Activated CD4-positive, CD25-positive, alpha-beta regulatory T cell treated with anti-CD3 and anti-CD28 coated beads, Interleukin-2, amount 50 U/mL, for 24 hours (primary cell): ENCODE measurements at regions not wholly inside any gene's neighbourhood (a gene's known extent, or its start where the extent isn't known, plus 50 kb on each side); places are given as distances from the start of the nearest gene placed in this dataset.
"Not testable (repeated sequence)": the region's sequence is repeated elsewhere in the genome, so short reads cannot be mapped to it uniquely, and the experiment has no call there.

Source experiments
- ATAC-seq, 2 donors: fragments of 150-1000 bp; cut with Tn5 transposase; one replicate each; pipeline ENCODE4 v1.10.0; 2021; ENCODE audit warnings: mild to moderate bottlenecking in 1 of 2, moderate library complexity in 1 of 2

- no peak for ATAC-seq
These were observed 100.7 kb downstream of the SLC16A1 start for GRCh38 chr1:112855152-112855828.

DNA sequence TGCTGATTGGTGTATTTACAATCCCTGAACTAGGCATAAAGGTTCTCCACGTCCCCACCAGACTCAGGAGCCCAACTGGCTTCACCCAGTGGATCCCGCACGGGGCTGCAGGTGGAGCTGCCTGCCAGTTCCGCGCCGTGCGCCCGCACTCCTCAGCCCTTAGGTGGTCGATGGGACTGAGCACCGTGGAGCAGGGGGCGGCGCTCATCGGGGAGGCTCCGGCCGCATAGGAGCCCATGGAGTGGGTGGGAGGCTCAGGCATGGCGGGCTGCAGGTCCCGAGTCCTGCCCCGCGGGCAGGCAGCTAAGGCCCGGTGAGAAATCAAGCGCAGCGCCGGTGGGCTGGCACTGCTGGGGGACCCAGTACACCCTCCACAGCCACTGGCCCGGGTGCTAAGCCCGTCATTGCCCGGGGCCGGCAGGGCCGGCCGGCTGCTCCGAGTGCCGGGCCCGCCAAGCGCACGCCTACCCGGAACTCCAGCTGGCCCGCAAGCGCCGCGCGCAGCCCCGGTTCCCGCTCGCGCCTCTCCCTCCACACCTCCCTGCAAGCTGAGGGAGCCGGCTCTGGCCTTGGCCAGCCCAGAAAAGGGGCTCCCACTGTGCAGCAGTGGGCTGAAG, 101.5 kb downstream of the SLC16A1 start:
- ATAC-seq = not testable (repeated sequence)

GRCh38 chr1:112853915-112854314, 102.1 kb downstream of the SLC16A1 start:
- not testable (repeated sequence) for ATAC-seq

- ATAC-seq = no peak
These were observed 103.1 kb downstream of the SLC16A1 start for GRCh38 chr1:112852934-112853333.

DNA sequence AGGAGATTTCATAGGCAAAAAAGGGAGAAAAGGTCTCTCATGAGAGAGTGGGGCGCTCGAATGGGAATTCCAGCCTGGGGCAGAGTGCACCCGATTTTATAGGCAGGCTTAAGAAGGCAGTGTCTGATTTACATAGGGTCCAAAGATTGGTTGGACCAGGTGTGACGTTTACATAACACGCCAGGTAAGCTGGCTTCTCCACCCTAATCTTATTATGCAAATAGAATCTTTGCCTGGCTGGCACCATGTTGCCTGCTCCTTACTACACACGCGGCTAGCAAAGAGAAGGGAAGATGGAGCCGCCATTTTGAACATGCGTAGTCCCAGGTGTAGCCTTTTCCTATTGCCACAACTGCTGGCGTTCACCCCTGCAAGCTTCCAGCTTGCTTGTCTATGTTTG, 103.7 kb downstream of the SLC16A1 start:
- ATAC-seq = no peak

GRCh38 chr1:112850034-112850757, 105.8 kb downstream of the SLC16A1 start:
- ATAC-seq = no peak

DNA sequence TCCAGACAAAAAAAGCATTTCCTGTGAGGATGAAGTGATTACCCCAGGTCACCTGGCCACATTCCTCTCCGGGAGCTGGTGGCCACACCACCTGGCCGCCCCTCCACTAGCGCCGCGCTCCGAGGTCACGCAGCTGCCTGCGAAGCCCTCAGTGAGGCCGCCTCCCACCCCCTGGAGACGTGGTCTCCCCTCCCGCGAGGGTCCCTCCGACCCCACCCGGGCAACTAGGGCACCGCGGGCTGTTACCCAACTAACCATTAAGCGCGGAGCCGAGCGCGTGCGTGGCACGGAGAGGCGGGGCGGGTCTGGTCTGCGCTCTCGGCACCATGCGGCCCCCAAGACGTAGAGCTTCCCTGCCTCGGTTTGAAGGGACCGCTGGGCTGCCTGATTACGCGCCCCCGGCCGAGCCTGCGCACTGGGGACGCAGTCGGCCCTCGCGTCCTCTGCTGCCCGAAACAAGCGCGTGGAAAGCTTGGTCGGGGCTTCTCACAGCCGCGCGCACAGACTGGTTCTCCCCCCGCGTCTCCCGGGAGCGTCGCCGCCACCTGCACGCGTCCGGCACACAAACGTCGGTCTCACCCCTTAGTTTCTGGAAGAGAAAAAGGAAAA, 106.5 kb downstream of the SLC16A1 start:
- ATAC-seq = no peak

DNA sequence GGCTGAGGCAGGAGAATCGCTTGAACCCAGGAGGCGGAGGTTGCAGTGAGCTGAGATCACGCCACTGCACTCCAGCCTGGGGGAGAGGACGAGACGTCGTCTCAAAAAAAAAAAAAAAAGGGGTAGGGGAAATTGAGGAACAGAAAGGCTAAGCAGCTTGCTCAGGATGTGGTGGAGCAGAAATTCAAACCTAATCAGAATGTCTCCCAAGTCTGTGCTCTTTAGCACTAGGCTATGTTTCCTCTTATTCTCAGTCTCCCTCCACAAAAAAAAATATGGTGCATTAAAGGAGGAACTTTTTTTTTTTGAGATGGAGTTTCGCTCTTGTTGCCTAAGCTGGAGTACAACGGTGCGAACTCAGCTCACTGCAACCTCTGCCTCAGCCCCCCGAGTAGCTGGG, 114.2 kb downstream of the SLC16A1 start:
- ATAC-seq = no peak

DNA sequence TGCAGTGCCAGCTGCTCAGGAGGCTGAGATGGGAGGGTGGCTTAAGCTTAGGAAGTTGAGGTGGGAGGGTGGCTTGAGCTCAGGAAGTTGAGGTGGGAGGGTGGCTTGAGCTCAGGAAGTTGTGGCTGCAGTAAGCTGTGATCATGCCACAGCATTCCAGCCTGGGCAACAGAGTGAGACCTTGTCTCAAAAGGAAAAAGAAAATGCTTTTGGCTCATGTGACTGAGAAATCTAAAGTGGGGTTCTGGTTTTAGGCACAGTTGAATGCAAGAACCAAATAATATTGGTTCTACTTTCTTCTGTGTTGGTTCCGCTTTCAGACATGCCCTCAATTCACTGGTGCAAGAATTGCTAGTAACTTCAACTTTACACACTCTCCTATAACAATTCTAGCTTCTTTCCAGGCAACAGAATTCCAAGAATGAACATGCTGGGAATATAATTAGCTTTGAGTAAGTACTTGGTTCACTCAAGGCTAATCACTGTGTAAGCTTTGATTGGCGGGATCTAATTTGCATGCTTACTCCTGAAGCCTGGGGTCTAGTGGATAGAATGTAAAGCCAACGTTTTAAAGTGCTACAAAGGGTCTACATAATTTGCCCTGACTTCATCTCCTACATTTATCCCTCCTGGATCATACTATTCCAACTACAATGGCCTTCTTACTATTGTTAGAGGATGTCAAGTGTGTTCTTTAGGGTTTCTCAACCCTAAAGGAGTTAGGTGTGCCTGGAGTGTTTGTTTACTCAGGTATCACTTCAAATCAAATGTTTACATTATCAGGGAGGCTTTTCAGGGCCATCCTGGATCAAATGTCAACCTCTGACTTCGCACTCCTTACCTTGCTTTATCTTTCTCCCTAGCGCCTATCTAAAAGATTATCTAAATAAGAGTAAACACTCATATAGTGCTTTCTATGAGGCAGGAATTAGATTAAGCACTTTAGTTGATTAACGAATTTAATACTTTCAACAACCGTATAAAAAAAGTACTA, 115.1 kb downstream of the SLC16A1 start:
- ATAC-seq = no peak

GRCh38 chr1:112836642-112837041, 119.4 kb downstream of the SLC16A1 start:
- ATAC-seq = no peak

GRCh38 chr1:112833806-112834205, 118.7 kb upstream of the PPM1J start:
- ATAC-seq = no peak

DNA sequence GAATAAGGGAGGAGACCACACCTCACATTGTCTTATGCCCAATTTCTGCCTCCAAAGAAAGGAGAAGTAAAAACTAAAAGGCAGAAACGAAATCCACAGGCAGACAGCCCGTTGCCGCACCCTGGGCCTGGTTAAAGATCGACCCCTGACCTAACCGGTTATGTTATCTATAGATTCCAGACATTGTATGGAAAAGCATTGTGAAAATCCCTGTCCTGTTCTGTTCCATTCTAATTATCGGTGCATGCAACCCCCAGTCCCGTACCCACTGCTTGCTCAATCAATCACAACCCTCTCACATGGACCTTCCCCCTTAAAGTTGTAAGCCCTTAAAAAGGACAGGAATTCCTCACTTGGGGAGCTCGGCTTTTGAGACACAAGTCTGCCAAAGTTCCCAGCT, 117.1 kb upstream of the PPM1J start:
- ATAC-seq = not testable (repeated sequence)

- ATAC-seq = not testable (repeated sequence)
These were observed 114.6 kb upstream of the PPM1J start for GRCh38 chr1:112829691-112830090.

DNA sequence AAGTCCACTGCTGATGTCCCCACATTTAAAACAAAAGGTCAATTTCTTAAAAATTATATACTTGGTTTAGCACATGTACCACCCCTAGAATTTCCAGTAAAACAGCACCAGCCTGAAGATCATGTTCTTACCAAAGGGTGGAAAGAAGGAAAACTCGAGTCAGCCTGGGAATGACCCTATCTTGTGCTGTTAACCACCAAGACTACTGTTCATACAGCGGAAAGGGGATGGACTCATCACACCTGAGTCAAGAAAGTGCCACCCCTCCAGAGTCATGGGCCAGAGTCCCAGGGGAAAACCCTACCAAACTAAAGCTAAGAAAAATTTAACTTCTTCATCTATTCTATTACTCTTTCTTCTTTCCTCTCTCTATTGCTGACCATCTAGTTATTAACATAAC, 113.6 kb upstream of the PPM1J start:
- no peak for ATAC-seq

- ATAC-seq = not testable (repeated sequence)
These were observed 112.3 kb upstream of the PPM1J start for GRCh38 chr1:112827391-112827790.

DNA sequence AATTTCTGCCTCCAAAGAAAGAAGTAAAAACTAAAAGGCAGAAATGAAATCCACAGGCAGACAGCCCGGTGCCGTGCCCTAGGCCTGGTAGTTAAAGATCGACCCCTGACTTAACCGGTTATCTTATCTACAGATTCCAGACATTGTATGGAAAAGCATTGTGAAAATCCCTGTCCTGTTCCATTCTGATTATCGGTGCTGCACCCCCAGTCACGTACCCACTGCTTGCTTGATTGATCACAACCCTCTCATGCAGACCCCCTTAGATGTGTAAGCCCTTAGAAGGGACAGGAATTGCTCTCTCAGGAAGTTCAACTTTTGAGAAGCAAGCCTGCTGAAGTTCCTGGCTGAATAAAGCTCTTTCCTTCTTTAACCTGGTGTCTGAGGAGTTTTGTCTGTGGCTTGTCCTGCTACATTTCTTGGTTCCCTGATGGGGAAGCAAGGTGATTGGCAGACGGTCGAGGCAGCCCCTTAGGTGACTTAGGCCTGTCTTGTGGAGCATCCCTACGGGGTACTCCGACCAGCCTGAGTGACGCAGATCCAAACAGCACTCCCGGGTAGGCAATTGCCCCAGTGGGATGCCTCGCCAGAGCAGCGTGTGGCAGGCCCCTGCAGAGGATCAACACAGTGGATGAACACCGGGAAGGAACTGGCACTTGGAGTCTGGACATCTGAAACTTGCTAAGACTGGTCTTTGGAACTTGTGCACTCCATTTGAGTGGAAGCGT, 111.2 kb upstream of the PPM1J start:
- ATAC-seq = no peak

DNA sequence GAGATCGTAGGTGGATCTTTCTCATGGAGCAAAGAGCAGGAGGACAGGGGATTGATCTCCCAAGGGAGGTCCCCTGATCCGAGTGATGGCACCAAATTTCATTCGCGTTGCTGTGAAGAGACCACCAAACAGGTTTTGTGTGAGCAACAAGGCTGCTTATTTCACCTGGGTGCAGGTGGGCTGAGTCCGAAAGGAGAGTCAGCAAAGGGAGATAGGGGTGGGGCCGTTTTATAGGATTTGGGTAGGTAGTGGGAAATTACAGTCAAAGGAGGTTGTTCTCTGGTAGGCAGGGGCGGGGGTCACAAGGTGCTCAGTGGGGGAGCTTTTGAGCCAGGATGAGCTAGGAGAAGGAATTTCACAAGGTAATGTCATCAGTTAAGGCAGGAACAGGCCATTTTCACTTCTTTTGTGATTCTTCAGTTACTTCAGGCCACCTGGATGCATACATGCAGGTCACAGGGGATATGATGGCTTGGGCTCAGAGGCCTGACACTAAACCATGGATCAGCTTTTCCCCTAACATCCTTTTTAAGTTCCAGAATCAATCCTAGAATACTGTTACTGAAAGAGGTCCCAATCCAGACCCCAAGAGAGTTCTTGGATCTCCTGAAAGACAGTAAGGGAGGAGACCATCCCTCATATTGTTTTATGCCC, 110.6 kb upstream of the PPM1J start:
- ATAC-seq = not testable (repeated sequence)

GRCh38 chr1:112825075-112825474, 109.9 kb upstream of the PPM1J start:
- ATAC-seq = not testable (repeated sequence)

DNA sequence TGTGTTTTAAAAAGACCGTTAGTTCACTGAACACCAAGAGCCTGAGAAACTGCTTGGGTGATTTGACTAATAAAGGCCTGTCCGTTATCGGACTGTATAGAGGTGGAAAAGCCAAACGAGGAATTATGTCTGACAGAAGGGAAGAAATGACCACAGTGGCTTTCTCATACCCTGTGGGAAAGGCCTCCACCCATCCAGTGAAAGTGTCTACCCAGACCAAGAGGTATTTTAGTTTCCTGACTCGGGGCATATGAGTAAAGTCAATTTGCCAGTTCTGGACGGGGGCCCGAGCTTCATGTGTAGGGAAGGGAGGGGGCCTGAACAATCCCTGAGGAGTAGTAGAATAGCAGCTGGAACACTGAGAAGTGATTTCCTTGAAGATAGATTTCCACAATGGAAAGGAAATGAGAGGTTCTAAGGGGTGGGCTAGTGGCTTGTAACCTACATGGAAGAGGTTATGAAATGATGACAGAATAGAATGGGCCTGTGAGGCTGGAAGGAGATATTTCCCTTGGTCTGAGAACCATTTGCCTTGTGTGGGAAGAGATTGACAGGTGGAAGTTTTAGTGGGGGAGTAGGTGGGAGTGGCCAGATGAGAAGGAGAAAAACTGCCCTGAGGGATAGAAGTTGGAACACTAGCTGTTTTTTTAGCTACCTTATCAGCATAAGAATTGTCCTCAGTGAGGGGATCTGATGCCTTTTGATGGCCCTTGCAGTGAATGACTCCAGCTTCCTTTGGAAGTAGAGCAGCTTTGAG, 106.4 kb upstream of the PPM1J start:
- ATAC-seq = not testable (repeated sequence)
